HG03097 (cell line): ENCODE measurements at regions not wholly inside any gene's neighbourhood (a gene's known extent, or its start where the extent isn't known, plus 50 kb on each side); places are given as distances from the start of the nearest gene placed in this dataset.

Source experiments
- ATAC-seq: cut with Tn5 transposase; IDR thresholded peaks from one replicate; pipeline ENCODE4 v1.9.1; 2021; ENCODE audit not compliant: unreplicated experiment, low FRiP score

DNA sequence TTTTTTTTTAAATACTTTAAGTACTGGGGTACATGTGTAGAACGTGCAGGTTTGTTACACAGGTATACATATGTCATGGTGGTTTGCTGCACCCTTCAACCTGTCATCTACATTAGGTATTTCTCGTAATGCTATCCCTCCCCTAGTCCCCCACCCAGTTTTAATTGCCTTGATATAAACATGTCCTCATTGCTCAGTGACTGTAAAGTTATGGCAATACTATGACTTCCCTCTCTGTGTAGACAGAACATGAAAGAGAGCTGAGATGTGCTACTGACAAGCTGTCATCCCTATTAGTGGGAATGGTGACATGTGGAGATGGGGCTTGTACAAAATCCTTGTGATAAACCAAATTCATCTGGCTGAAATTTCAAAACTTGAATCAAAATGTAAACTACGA, 449.7 kb upstream of the TRIB2 start:
- ATAC-seq: no peak

DNA sequence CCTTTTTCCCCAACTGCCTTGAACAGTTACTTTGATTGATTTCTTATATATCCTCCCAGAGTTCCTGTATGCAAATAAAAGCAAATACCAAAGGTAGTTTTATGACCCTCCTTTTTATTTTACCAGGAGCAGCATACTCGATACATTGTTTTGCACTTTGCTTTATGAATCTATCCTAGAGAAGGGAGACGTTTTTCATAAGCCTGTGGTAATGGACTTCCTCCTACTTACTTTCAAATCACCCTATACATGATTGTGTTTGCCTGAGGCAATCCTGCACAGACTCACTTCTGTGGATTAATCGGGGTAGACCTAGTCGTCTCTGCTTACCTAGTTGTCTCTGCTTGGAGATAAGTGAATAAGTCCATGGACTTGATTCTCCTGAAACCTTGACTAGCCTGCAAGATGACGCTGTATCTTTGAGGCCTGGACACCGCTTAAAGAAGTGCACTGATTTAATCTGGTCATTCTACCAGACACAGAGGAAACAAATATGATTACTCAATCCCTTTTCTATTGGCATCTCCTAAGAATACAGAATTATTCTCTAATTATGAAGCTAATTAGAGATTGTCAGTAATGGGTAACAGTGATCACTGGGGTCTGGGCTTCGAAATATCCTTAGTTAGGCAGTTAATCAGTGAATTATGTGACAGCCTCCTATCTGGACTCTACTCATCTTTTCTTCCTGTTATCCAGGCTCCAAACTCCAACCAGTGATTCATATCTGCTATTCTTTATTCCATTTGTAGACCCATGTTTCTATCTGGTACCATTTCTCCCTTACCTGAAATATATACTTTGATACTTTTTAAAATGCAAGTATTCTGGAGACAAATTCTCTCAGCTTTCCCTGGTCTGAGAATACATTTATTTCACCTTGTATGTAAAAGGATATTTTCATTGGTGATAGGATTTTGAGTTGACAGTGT, 447.4 kb upstream of the TRIB2 start:
- ATAC-seq: no peak

GRCh38 chr2:12270876-12271588, 445.7 kb upstream of the TRIB2 start:
- no peak for ATAC-seq

DNA sequence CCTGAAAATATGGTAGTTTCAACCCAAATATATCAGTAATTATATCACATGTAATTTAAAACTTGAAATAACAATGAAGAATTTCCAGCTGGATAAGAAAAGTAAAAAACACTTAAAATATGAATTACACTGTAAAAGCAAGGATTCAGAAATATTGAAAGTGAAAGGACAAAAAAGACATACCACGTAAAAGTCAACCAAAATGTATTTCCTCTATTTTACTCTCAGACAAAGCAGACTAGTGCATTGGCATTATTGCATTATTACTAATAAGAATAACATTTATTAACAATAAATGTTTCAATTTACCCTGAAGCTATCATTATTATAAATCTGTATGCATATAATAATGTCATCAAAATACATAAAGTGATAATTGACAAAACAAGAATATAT, 445.1 kb upstream of the TRIB2 start:
- no peak for ATAC-seq

DNA sequence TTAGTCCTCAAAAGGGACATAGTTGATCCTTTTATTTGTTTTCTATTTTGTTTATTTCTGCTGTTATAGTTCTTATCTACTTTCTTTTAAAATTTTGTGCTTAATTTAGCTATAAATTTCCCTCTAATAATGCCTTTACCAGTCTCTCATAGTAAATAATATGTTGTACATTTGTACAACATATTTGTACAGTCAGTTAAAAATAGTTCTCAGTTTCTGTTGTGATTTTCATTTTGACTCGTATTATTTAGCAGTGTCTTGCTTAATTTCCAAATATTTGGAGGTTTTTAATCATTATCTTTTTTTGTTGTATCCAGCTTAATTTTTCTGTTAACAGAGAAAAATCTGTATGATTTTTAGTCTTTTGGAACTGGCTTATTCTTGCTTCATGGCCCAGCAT, 443.6 kb upstream of the TRIB2 start:
- no peak for ATAC-seq

GRCh38 chr2:12274591-12274990, 442.1 kb upstream of the TRIB2 start:
- no peak for ATAC-seq

DNA sequence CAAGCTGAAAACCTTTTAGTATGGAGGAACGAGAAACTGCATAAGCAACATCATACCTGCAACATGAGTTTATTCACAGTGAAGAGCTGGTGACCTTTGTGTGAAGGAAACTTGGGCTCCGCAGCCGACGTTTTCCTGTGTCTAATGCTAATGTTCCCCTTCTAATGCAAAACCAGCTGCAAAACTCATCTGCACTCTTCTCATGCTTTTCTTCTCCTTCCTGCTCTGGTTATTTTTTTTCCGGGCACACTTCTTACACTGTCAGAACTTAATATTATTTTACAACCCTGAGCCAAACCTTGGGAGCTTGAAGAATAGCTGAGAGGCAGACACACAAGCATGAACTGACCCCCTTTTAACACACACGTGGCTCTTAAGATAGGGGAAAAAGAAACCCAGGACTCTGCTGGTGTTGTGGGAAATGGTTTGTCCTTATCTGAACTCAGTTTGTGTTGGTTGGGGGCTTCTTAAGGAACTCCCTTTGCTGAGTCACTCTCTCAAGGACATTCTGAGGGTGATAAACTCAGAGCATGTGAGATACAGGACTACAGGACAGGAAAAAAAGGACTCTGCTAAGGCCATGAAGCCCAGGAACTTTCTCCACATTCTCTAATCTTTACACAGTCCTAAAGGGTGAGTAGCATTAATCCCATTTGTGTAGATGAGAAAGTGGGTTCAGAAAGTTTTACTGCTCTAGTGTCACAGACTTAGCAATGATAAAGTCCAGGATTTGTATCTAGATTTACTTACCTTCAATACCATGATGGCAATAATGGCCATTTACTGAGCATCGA, 439.3 kb upstream of the TRIB2 start:
- ATAC-seq: no peak

- ATAC-seq: no peak
These were observed 438.5 kb upstream of the TRIB2 start for GRCh38 chr2:12278217-12278750.

GRCh38 chr2:12282780-12283695, 433.7 kb upstream of the TRIB2 start:
- ATAC-seq: peak; percentile 60

- no peak for ATAC-seq
These were observed 432.7 kb upstream of the TRIB2 start for GRCh38 chr2:12284037-12284436.

DNA sequence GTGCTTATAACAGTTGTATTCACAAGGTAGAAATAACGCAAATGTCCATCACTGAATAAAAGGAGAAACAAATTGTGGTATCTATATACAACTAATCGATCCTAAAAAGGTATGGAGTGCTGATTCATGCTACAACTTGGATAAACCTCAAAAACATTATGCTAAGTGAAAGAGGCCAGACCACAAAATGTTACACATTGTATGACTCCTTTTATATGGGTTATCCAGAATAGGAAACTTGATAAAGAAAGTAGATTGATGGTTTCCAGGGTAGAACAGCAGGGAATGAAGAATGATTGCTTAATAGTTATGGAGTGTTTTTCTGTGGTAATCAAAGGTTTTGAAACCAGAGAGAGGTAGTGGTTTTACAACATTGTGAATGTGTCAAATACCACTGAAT, 432.2 kb upstream of the TRIB2 start:
- no peak for ATAC-seq

DNA sequence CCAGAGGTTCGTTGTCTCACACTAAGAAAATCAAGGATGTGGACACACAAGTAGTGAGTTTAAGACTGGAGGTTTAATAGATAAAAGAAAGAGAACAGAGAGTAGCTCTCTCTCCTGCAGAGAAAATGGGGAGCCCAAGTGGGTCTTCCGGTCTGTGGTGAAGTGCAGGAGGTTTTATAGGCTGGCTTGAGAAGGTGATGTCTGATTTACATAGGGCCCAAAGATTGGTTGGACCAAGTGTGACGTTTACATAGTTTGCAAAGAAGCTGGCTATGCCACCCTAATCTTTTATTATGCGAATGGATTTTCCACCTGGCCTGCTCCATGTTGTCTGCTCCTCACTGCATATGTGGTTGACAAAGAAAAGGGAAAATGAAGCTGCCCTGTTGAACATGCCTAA, 430.4 kb upstream of the TRIB2 start:
- no peak for ATAC-seq

DNA sequence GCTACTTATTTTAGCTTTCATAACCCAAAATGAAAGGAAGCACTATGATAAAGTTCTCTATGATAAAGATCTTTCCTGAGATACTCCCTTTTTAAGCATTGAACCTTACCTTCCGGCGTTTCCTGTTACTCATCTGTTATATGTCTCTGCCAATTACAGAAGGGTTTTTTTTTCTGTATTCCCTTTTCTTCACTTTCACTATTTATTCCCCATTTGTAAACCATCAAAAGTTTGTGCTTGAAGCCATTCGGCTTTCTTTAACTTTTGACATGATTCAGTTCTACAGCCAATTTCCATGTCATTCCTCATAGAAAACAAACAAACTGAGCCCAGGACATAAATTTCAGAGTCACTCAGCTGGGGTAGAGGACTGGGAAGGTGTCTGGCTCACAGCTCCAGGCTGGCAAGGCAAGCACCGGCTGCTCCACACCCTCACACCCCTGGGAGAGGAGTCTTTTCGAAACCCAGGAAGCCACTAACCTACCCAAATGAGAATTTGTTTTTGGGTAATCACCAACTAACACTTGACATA, 429.4 kb upstream of the TRIB2 start:
- no peak for ATAC-seq

DNA sequence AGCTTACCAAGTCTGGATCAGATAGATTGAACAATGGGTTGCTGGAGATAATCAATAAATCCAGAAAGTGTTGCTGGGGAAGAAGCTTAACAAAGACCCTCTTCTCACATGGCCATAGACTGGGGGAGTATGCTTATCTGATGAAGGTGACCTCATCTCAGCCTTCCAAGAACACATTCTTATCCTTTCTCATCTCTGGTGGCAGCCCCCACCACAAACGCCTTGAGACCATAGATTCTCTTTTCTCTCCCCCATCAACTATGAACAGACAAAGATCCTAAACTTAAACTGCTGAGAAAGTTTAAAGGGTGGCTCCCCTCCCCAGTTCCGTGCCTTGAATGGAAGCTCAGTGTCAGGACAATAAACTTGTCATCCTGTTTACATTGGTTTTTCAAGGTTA, 428.7 kb upstream of the TRIB2 start:
- ATAC-seq: no peak

- no peak for ATAC-seq
These were observed 427.5 kb upstream of the TRIB2 start for GRCh38 chr2:12289120-12289802.

- ATAC-seq: no peak
These were observed 425.4 kb upstream of the TRIB2 start for GRCh38 chr2:12291303-12291702.

GRCh38 chr2:12293874-12294273, 422.9 kb upstream of the TRIB2 start:
- ATAC-seq: peak; percentile 95

GRCh38 chr2:12295856-12296519, 420.7 kb upstream of the TRIB2 start:
- ATAC-seq: no peak
